Endothelial cell of umbilical vein (primary cell): ENCODE measurements at regions not wholly inside any gene's neighbourhood (a gene's known extent, or its start where the extent isn't known, plus 50 kb on each side); places are given as distances from the start of the nearest gene placed in this dataset.

Source experiments
- CTCF ChIP-seq, 2 donors: IDR thresholded peaks; 1 replicate in 1 of 2; 2 replicates in 1 of 2; pipeline ENCODE4 v1.5.1; 2011; ENCODE audit warnings: low read length in 2 of 2, mild to moderate bottlenecking in 2 of 2, moderate library complexity in 2 of 2, control low read depth in 1 of 2, inconsistent platforms in 1 of 2, low read depth in 1 of 2; ENCODE audit not compliant: insufficient read depth in 1 of 2; ENCODE audit errors: extremely low read depth in 1 of 2
- EZH2 ChIP-seq: IDR thresholded peaks from 2 replicates; pipeline ENCODE4 v1.6.1; 2012; ENCODE audit warnings: borderline replicate concordance, low read depth, mild to moderate bottlenecking, moderate library complexity, low read length, inconsistent platforms; ENCODE audit not compliant: severe bottlenecking
- JUN ChIP-seq: IDR thresholded peaks from 2 replicates; pipeline ENCODE4 v1.6.1; 2011; ENCODE audit warnings: borderline replicate concordance, low read depth; ENCODE audit not compliant: insufficient read length, insufficient read depth
- MAX ChIP-seq: IDR thresholded peaks from 2 replicates; pipeline ENCODE4 v1.6.1; 2011; ENCODE audit not compliant: insufficient read depth, insufficient read length
- MYC ChIP-seq: IDR thresholded peaks from one replicate; pipeline ENCODE4 v1.6.1; 2011; ENCODE audit warnings: mild to moderate bottlenecking, low read depth, low read length
- POLR2A ChIP-seq: IDR thresholded peaks from 2 replicates; pipeline ENCODE4 v1.6.1; 2012; ENCODE audit warnings: low read depth, mild to moderate bottlenecking, control low read depth, low read length
- POLR2AphosphoS5 ChIP-seq: IDR thresholded peaks from 2 replicates; pipeline ENCODE4 v1.6.1; 2012; ENCODE audit warnings: low read depth, mild to moderate bottlenecking, control low read depth, low read length, moderate library complexity; ENCODE audit not compliant: insufficient read depth

GRCh38 chr1:116854403-116854690, 55.4 kb upstream of the PTGFRN start:
- TF ChIP-seq CTCF (IDR thresholded peaks at IDR 0.05; ENCODE audit: extremely low read depth in 1 of 2, insufficient read depth in 1 of 2, low read depth in 1 of 2, low read length in 2 of 2) (no peak), POLR2AphosphoS5 (no peak), JUN (no peak), EZH2 (no peak), POLR2A (no peak), MYC (no peak), MAX (no peak)
